ENCODE measurements at regions not wholly inside any gene's neighbourhood (a gene's known extent, or its start where the extent isn't known, plus 50 kb on each side); places are given as distances from the start of the nearest gene placed in this dataset.

- H3K4me3 ChIP-seq: no peak overlapping the region
- H3K36me3 ChIP-seq: no peaks in the 10 kb centered on the region
- intact Hi-C loops (cut with DNase I): no loop called here
- ATAC-seq (no peak), DNase-seq (no peak)
- H3K4me1 ChIP-seq: no peaks in the 10 kb centered on the region
- WGBS (ENCODE audit: insufficient coverage, low coverage, low lambda C conversion rate, missing lambda C conversion rate): 56% methylated on average over 4 of the region's 8 CpGs
- H3K27ac ChIP-seq: no peak overlapping the region
- TF ChIP-seq POLR2A (IDR thresholded peaks at IDR 0.05): no peak
- no peak for TF ChIP-seq CTCF (IDR thresholded peaks at IDR 0.05)
- H3K27me3 ChIP-seq: no peaks in the 10 kb centered on the region
- no peaks in the 10 kb centered on the region for H3K9me3 ChIP-seq
Measured at GRCh38 chr5:3741374-3741770, 145.7 kb downstream of the IRX1 start.

- no peak for ATAC-seq
Measured at GRCh38 chr5:3742750-3743149, 147.1 kb downstream of the IRX1 start.

GRCh38 chr5:3751846-3752245 lies 156.2 kb downstream of the IRX1 start:
- no peak overlapping the region for H3K27ac ChIP-seq
- no peaks in the 10 kb centered on the region for H3K27me3 ChIP-seq
- TF ChIP-seq CTCF (IDR thresholded peaks at IDR 0.05): no peak
- TF ChIP-seq POLR2A (IDR thresholded peaks at IDR 0.05): no peak
- no peak overlapping the region for H3K4me3 ChIP-seq
- 69% methylated on average over 2 of the region's 2 CpGs for WGBS (ENCODE audit: insufficient coverage, low coverage, low lambda C conversion rate, missing lambda C conversion rate)
- intact Hi-C loops (cut with DNase I): no loop called here
- H3K36me3 ChIP-seq: no peaks in the 10 kb centered on the region
- H3K4me1 ChIP-seq: no peaks in the 10 kb centered on the region
- ATAC-seq (no peak), DNase-seq (no peak)
- H3K9me3 ChIP-seq: no peaks in the 10 kb centered on the region

More at GRCh38 chr5:3742750-3743149, 147.1 kb downstream of the IRX1 start:
- H3K27ac ChIP-seq: no peak overlapping the region
- intact Hi-C loops (cut with DNase I): no loop called here
- no peaks in the 10 kb centered on the region for H3K4me1 ChIP-seq
- no peaks in the 10 kb centered on the region for H3K9me3 ChIP-seq
- no peak for TF ChIP-seq POLR2A (IDR thresholded peaks at IDR 0.05)
- TF ChIP-seq CTCF (IDR thresholded peaks at IDR 0.05): no peak
- WGBS (ENCODE audit: insufficient coverage, low coverage, low lambda C conversion rate, missing lambda C conversion rate): 70% methylated on average over 3 of the region's 3 CpGs
- no peak for DNase-seq
- no peak overlapping the region for H3K4me3 ChIP-seq
- H3K27me3 ChIP-seq: no peaks in the 10 kb centered on the region
- no peaks in the 10 kb centered on the region for H3K36me3 ChIP-seq

- H3K27me3 ChIP-seq: no peaks in the 10 kb centered on the region
- H3K36me3 ChIP-seq: no peaks in the 10 kb centered on the region
- no peak overlapping the region for H3K4me3 ChIP-seq
- intact Hi-C loops (cut with DNase I): no loop called here
- WGBS (ENCODE audit: insufficient coverage, low coverage, low lambda C conversion rate, missing lambda C conversion rate): 31% methylated on average over 6 of the region's 6 CpGs
- DNase-seq (no peak), ATAC-seq (no peak)
- H3K9me3 ChIP-seq: no peaks in the 10 kb centered on the region
- H3K4me1 ChIP-seq: no peaks in the 10 kb centered on the region
- TF ChIP-seq CTCF (IDR thresholded peaks at IDR 0.05) (no peak), POLR2A (IDR thresholded peaks at IDR 0.05) (no peak)
- H3K27ac ChIP-seq: no peak overlapping the region
Measured at GRCh38 chr5:3778000-3778550, 182.4 kb downstream of the IRX1 start.

DNA sequence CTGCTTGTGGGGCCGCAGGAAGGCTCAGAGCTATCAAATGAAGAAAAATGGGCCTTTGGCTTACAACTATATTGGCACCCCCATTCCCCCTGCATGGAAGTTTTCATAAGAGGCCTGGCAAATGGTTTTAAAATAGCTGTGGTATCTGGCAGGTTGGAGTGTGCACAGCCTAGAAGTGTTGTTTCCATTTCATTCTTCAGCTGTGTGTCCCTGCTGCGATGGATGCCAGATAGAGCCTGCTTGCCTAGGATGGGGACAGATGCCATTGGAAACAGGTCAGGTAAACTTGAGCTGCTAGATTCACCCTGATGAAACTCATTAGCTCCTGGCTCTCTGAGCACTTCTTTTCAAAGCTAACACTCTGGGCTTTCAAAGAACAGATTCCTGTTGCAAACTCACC lies 183.3 kb downstream of the IRX1 start:
- H3K27me3 ChIP-seq: no peaks in the 10 kb centered on the region
- no peaks in the 10 kb centered on the region for H3K36me3 ChIP-seq
- H3K4me1 ChIP-seq: no peaks in the 10 kb centered on the region
- H3K27ac ChIP-seq: no peak overlapping the region
- DNase-seq (no peak), ATAC-seq (no peak)
- H3K4me3 ChIP-seq: no peak overlapping the region
- no peaks in the 10 kb centered on the region for H3K9me3 ChIP-seq
- intact Hi-C loops (cut with DNase I): no loop called here
- 71% methylated on average over 1 of the region's 2 CpGs for WGBS (ENCODE audit: insufficient coverage, low coverage, low lambda C conversion rate, missing lambda C conversion rate)
- no peak for TF ChIP-seq POLR2A (IDR thresholded peaks at IDR 0.05)
- no peak for TF ChIP-seq CTCF (IDR thresholded peaks at IDR 0.05)
